Neural cell (in vitro differentiated cells): ENCODE measurements at regions not wholly inside any gene's neighbourhood (a gene's known extent, or its start where the extent isn't known, plus 50 kb on each side); places are given as distances from the start of the nearest gene placed in this dataset.

Source experiments
- H2AFZ ChIP-seq: fragments of 200-600, 300-800 bp; sonication (generic), shearing (Covaris generic); 2 replicates; pipeline ENCODE4 v1.6.0; 2014; ENCODE audit warnings: low read depth, mild to moderate bottlenecking, antibody characterized with exemption, low read length, moderate library complexity
- H3F3A ChIP-seq: fragments of 200-600 bp; shearing (Covaris generic); 2 replicates; pipeline ENCODE4 v1.6.1; 2016; ENCODE audit warnings: mild to moderate bottlenecking, moderate library complexity, mixed read lengths, antibody characterized with exemption, low read length; ENCODE audit not compliant: insufficient read depth, poor library complexity, severe bottlenecking
- H3K27ac ChIP-seq: fragments of 200-600, 300-800 bp; sonication (generic), shearing (Covaris generic); 2 replicates; pipeline ENCODE4 v1.5.1; 2014; ENCODE audit warnings: mild to moderate bottlenecking, low read length, moderate library complexity
- H3K27me3 ChIP-seq: fragments of 300-800, 200-600 bp; sonication (generic), shearing (Covaris generic); 2 replicates; pipeline ENCODE4 v1.6.0; 2014; ENCODE audit warnings: mild to moderate bottlenecking, low read depth, low read length, moderate library complexity; ENCODE audit not compliant: insufficient read depth
- H3K36me3 ChIP-seq: fragments of 300-800, 200-600 bp; sonication (generic), shearing (Covaris generic); 2 replicates; pipeline ENCODE4 v1.5.1; 2014; ENCODE audit warnings: mild to moderate bottlenecking, antibody characterized with exemption, low read length, moderate library complexity; ENCODE audit not compliant: insufficient read depth
- H3K4me2 ChIP-seq: fragments of 300-800, 200-600 bp; sonication (generic), shearing (Covaris generic); 2 replicates; pipeline ENCODE4 v1.6.0; 2014; ENCODE audit warnings: mild to moderate bottlenecking, low read length
- H3K4me3 ChIP-seq: fragments of 300-800, 200-600 bp; sonication (generic), shearing (Covaris generic); 2 replicates; pipeline ENCODE4 v1.5.1; 2014; ENCODE audit warnings: mild to moderate bottlenecking, low read length, moderate library complexity
- H3K79me2 ChIP-seq: fragments of 200-600 bp; shearing (Covaris generic); replicated peaks from 2 replicates; pipeline ENCODE4 v1.6.0; 2014; ENCODE audit warnings: mild to moderate bottlenecking, low read length, moderate library complexity; ENCODE audit not compliant: insufficient read depth
- H3K9ac ChIP-seq: fragments of 300-800, 200-600 bp; sonication (generic), shearing (Covaris generic); 2 replicates; pipeline ENCODE4 v1.6.1; 2016; ENCODE audit warnings: mild to moderate bottlenecking, low read length, mixed read lengths
- H3K9me2 ChIP-seq: fragments of 200-600 bp; shearing (Covaris generic); 2 replicates; pipeline ENCODE4 v1.6.1; 2016; ENCODE audit warnings: mild to moderate bottlenecking, low read length, mixed read lengths; ENCODE audit not compliant: insufficient read depth
- H3K9me3 ChIP-seq: fragments of 200-600, 300-800 bp; sonication (generic), shearing (Covaris generic); 2 replicates; pipeline ENCODE4 v1.6.1; 2016; ENCODE audit warnings: mild to moderate bottlenecking, mixed run types, low read length, moderate library complexity, mixed read lengths
- H4K20me1 ChIP-seq: fragments of 200-600 bp; shearing (Covaris generic); 2 replicates; pipeline ENCODE4 v1.6.1; 2016; ENCODE audit warnings: mild to moderate bottlenecking, mixed run types; ENCODE audit not compliant: insufficient read depth
- CTCF ChIP-seq: fragments of 450-650 bp; IDR thresholded peaks from 2 replicates; pipeline ENCODE4 v1.5.1; 2014; ENCODE audit warnings: antibody characterized with exemption, mild to moderate bottlenecking, moderate library complexity; ENCODE audit not compliant: poor library complexity, severe bottlenecking
- EP300 ChIP-seq: fragments of 450-650 bp; conservative IDR thresholded peaks from 2 replicates; pipeline ENCODE4 v1.6.1; 2014; ENCODE audit warnings: antibody characterized with exemption, mild to moderate bottlenecking, moderate library complexity; ENCODE audit not compliant: poor library complexity, severe bottlenecking
- EZH2 ChIP-seq: fragments of 200-600, 300-800 bp; shearing (Covaris generic), sonication (generic); IDR thresholded peaks from 2 replicates; pipeline ENCODE4 v1.6.1; 2014; ENCODE audit warnings: antibody characterized with exemption, low read length, borderline replicate concordance, mild to moderate bottlenecking; ENCODE audit not compliant: insufficient read depth, poor library complexity, severe bottlenecking
- MXI1 ChIP-seq: fragments of 450-650 bp; conservative IDR thresholded peaks from 2 replicates; pipeline ENCODE4 v1.6.1; 2014; ENCODE audit warnings: antibody characterized with exemption, mild to moderate bottlenecking; ENCODE audit not compliant: poor library complexity, severe bottlenecking
- POLR2AphosphoS5 ChIP-seq: IDR thresholded peaks from 2 replicates; pipeline ENCODE4 v1.6.1; 2012
- RAD21 ChIP-seq: fragments of 450-650 bp; conservative IDR thresholded peaks from 2 replicates; pipeline ENCODE4 v1.6.1; 2014; ENCODE audit warnings: antibody characterized with exemption, mild to moderate bottlenecking, moderate library complexity
- REST ChIP-seq: IDR thresholded peaks from 2 replicates; pipeline ENCODE4 v1.6.1; 2012; ENCODE audit warnings: borderline replicate concordance
- SMC3 ChIP-seq: fragments of 450-650 bp; conservative IDR thresholded peaks from 2 replicates; pipeline ENCODE4 v1.6.1; 2014; ENCODE audit warnings: antibody characterized with exemption, mild to moderate bottlenecking, moderate library complexity; ENCODE audit not compliant: poor library complexity
- TAF1 ChIP-seq: IDR thresholded peaks from 2 replicates; pipeline ENCODE4 v1.6.1; 2012; ENCODE audit warnings: low read depth

GRCh38 chr10:117450940-117451339, 75.7 kb upstream of the PDZD8 start:
- Histone ChIP-seq H3K9ac (no peak overlapping the region), H3K9me3 (no peaks in the 10 kb centered on the region), H3F3A (no peaks in the 10 kb centered on the region), H3K79me2 (no peaks in the 10 kb centered on the region), H2AFZ (no peak overlapping the region), H3K9me2 (no peaks in the 10 kb centered on the region), H3K36me3 (no peaks in the 10 kb centered on the region), H3K27me3 (no peaks in the 10 kb centered on the region), H4K20me1 (no peaks in the 10 kb centered on the region), H3K4me2 (no peak overlapping the region), H3K4me3 (no peak overlapping the region), H3K27ac (no peak overlapping the region)
- TF ChIP-seq REST (no peak), RAD21 (no peak), POLR2AphosphoS5 (no peak), TAF1 (no peak), SMC3 (no peak), CTCF (no peak), EP300 (no peak), EZH2 (no peak), MXI1 (no peak)

- H3K27ac ChIP-seq, result no peak overlapping the region
- H3K4me2 ChIP-seq, result no peak overlapping the region
- H3K27me3 ChIP-seq, result no peaks in the 10 kb centered on the region
- H4K20me1 ChIP-seq, result no peaks in the 10 kb centered on the region
- no peak overlapping the region for H3K9ac ChIP-seq
- H2AFZ ChIP-seq, result no peak overlapping the region
- no peaks in the 10 kb centered on the region for H3K9me3 ChIP-seq
- no peaks in the 10 kb centered on the region for H3K36me3 ChIP-seq
- H3K79me2 ChIP-seq, result no peaks in the 10 kb centered on the region
- H3F3A ChIP-seq, result no peaks in the 10 kb centered on the region
- TF ChIP-seq RAD21 (no peak), POLR2AphosphoS5 (no peak), SMC3 (no peak), MXI1 (no peak), REST (no peak), EP300 (no peak), EZH2 (no peak), CTCF (no peak), TAF1 (no peak)
- H3K4me3 ChIP-seq, result no peak overlapping the region
- no peaks in the 10 kb centered on the region for H3K9me2 ChIP-seq
Measured at GRCh38 chr10:117449636-117450035, 74.4 kb upstream of the PDZD8 start.
